Right lobe of liver (tissue), 4 donors: ENCODE measurements at regions not wholly inside any gene's neighbourhood (a gene's known extent, or its start where the extent isn't known, plus 50 kb on each side); places are given as distances from the start of the nearest gene placed in this dataset.

ENCODE experiments used
- POLR2A ChIP-seq: fragments of 450-650 bp; IDR thresholded peaks from one replicate; pipeline ENCODE4 v1.6.1; 2017; ENCODE audit warnings: antibody characterized with exemption, mild to moderate bottlenecking
- TF ChIP-seq, protein P1 (sequence below), 4 donors: fragments of 200-600 bp in 3 of 4; fragments of 450-650 bp in 1 of 4; IDR thresholded peaks; one replicate each; pipeline versions ENCODE4 v1.5.1 to v1.8.0; 2016 to 2022; ENCODE audit warnings: antibody characterized with exemption in 4 of 4, mild to moderate bottlenecking in 2 of 4
- donor health status: DM: no; HTN: no; CAD: no.
- donor health status: DM: no; HTN: no; CAD: no.
- donor health status: DM: no; HTN: yes; CAD: no.

DNA sequence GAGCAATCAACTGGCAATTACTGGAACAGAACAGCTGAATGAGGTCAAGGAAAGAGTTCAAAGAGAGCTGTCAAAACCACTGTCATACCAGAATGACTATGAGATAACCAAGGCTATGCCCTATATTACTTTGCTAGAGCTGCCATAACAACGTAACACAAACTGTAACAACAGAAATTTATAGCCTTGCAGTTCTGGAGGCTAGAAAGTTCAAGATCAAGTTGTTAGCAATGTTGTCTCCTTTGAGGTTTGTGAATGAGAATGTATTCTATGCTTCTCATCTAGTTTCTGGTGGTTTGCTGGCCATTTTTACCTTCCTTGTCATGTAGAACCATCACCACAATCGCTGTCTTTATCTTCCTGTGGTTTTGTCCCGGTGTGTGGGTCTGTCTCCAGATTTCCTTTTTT is 1323.0 kb upstream of the GJE1 start:
- TF ChIP-seq, protein P1, sequence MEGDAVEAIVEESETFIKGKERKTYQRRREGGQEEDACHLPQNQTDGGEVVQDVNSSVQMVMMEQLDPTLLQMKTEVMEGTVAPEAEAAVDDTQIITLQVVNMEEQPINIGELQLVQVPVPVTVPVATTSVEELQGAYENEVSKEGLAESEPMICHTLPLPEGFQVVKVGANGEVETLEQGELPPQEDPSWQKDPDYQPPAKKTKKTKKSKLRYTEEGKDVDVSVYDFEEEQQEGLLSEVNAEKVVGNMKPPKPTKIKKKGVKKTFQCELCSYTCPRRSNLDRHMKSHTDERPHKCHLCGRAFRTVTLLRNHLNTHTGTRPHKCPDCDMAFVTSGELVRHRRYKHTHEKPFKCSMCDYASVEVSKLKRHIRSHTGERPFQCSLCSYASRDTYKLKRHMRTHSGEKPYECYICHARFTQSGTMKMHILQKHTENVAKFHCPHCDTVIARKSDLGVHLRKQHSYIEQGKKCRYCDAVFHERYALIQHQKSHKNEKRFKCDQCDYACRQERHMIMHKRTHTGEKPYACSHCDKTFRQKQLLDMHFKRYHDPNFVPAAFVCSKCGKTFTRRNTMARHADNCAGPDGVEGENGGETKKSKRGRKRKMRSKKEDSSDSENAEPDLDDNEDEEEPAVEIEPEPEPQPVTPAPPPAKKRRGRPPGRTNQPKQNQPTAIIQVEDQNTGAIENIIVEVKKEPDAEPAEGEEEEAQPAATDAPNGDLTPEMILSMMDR (IDR thresholded peaks at IDR 0.05), result no peak
- TF ChIP-seq POLR2A, result no peak
